ENCODE measurements at regions not wholly inside any gene's neighbourhood (a gene's known extent, or its start where the extent isn't known, plus 50 kb on each side); places are given as distances from the start of the nearest gene placed in this dataset.

DNA sequence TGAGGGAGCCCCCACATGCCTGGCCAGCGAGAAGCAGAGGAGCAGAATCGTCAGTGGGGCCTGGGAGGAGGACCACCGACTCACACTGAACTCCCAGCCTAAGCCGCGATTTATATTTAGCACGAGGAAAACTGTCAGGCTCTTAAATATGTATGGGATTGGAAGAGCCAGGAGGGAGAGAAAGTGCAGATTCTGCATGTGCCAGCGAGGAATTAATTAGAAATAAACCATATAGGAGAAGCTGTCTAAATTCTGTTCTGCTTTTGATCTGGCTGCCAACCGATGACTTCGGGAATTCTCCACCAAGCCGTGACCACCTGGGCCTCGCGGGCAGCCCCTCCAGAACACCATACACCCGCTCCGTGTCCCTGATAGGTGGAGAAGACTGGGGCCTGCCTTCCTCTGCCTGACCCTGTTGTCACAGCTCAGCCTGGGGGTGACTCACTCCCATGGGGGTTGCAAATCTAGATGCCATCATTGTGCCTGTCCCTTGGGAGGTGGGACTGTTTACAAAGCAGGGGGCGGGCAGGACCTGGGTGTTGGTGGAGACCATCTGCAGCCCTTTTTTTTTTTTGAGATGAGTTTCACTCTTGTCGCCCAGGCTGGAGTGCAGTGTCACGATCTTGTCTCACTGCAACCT lies 91.1 kb upstream of the PMEPA1 start:
- no peak for TF ChIP-seq CTCF (conservative IDR thresholded peaks at IDR 0.05; ENCODE audit: low read length)
- no peak for TF ChIP-seq EZH2phosphoT487 (IDR thresholded peaks at IDR 0.05; ENCODE audit: borderline replicate concordance)
